ENCODE measurements at regions not wholly inside any gene's neighbourhood (a gene's known extent, or its start where the extent isn't known, plus 50 kb on each side); places are given as distances from the start of the nearest gene placed in this dataset.

DNA sequence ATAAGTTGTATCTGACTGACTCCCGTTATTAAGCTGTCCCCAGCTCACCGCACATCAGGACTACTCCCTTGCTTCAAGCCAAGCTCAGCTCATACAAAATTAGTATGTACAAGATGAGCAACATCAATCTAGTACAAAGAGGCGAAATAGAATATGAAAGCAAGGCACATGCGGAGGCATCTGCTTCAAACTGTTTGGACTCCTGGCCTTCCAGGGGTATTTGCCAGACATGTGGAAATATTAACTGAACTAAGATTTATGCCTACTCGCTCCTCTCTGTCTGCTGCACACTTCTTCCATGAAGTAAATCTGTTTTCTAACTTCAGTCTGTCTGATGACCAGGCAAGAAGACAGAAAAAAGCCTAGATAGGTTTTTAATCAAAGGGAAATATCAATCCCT, 499.8 kb downstream of the PID1 start:
- TF ChIP-seq POLR2AphosphoS5 (IDR thresholded peaks at IDR 0.05) (no peak), POLR2A (IDR thresholded peaks at IDR 0.05) (no peak)
- TF ChIP-seq, protein P1, sequence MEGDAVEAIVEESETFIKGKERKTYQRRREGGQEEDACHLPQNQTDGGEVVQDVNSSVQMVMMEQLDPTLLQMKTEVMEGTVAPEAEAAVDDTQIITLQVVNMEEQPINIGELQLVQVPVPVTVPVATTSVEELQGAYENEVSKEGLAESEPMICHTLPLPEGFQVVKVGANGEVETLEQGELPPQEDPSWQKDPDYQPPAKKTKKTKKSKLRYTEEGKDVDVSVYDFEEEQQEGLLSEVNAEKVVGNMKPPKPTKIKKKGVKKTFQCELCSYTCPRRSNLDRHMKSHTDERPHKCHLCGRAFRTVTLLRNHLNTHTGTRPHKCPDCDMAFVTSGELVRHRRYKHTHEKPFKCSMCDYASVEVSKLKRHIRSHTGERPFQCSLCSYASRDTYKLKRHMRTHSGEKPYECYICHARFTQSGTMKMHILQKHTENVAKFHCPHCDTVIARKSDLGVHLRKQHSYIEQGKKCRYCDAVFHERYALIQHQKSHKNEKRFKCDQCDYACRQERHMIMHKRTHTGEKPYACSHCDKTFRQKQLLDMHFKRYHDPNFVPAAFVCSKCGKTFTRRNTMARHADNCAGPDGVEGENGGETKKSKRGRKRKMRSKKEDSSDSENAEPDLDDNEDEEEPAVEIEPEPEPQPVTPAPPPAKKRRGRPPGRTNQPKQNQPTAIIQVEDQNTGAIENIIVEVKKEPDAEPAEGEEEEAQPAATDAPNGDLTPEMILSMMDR (IDR thresholded peaks at IDR 0.05): no peak
